Tibial nerve (tissue), 4 donors: ENCODE measurements at regions not wholly inside any gene's neighbourhood (a gene's known extent, or its start where the extent isn't known, plus 50 kb on each side); places are given as distances from the start of the nearest gene placed in this dataset.

Experiments used
- DNase-seq, 2 donors: peaks; one replicate each; pipeline ENCODE4 v3.0.0-alpha.2; 2019; ENCODE audit warnings: low spot score in 2 of 2
- H3K27ac ChIP-seq, 4 donors: fragments of 200-600 bp; sonication (generic) in 3 of 4; one replicate each; pipeline ENCODE4 v1.5.1; 2017 to 2019; ENCODE audit warnings: mild to moderate bottlenecking in 1 of 4
- H3K27me3 ChIP-seq, 2 donors: fragments of 200-600 bp; sonication (generic) in 1 of 2; one replicate each; pipeline versions ENCODE4 v1.5.1 to v1.6.0; 2017 to 2019
- H3K36me3 ChIP-seq, 3 donors: fragments of 200-600 bp; sonication (generic); one replicate each; pipeline ENCODE4 v1.5.1; 2018 to 2019
- H3K4me1 ChIP-seq, 4 donors: fragments of 200-600 bp; sonication (generic) in 3 of 4; one replicate each; pipeline ENCODE4 v1.5.1; 2017 to 2019
- H3K4me3 ChIP-seq, 4 donors: fragments of 200-600 bp; sonication (generic) in 3 of 4; one replicate each; pipeline ENCODE4 v1.5.1; 2017 to 2019; ENCODE audit warnings: mild to moderate bottlenecking in 1 of 4, moderate library complexity in 1 of 4
- H3K9me3 ChIP-seq, 4 donors: fragments of 200-600 bp; sonication (generic) in 3 of 4; one replicate each; pipeline ENCODE4 v1.5.1; 2017 to 2019
- CTCF ChIP-seq, 5 experiments: fragments of 200-600 bp in 3 of 5; fragments of 450-650 bp in 2 of 5; sonication (generic) in 3 of 5; IDR thresholded peaks; one replicate each; pipeline ENCODE4 v1.5.1; 2016 to 2019; ENCODE audit warnings: antibody characterized with exemption in 5 of 5, mild to moderate bottlenecking in 3 of 5, moderate library complexity in 2 of 5
- EP300 ChIP-seq, 2 donors: sonication (generic); formaldehyde crosslinking; IDR thresholded peaks; one replicate each; pipeline ENCODE4 v1.6.1; 2017; ENCODE audit warnings: antibody characterized with exemption in 2 of 2, mild to moderate bottlenecking in 1 of 2
- POLR2A ChIP-seq, 2 donors: fragments of 450-650 bp; IDR thresholded peaks; one replicate each; pipeline ENCODE4 v1.6.1; 2017; ENCODE audit warnings: antibody characterized with exemption in 2 of 2, mild to moderate bottlenecking in 2 of 2, moderate library complexity in 2 of 2
- WGBS, 2 donors: methylation state at CpG; one replicate each; pipeline ENCODE4 v1.1.5; 2018; 5-methylcytosine and 5-hydroxymethylcytosine counted together

- WGBS, 2 donors, result 46 to 54% methylated on average over 4 of the region's 4 CpGs
- Histone ChIP-seq H3K9me3 (no peaks in the 10 kb centered on the region), H3K36me3 (no peaks in the 10 kb centered on the region), H3K27me3 (no peaks in the 10 kb centered on the region), H3K4me3 (no peak overlapping the region), H3K4me1 (no peaks in the 10 kb centered on the region), H3K27ac (no peak overlapping the region)
- peak in 1 of 2 donors; percentile 5 for DNase-seq
- TF ChIP-seq POLR2A (IDR thresholded peaks at IDR 0.05) (no peak), EP300 (IDR thresholded peaks at IDR 0.05) (no peak), CTCF (IDR thresholded peaks at IDR 0.05) (peak; percentile 16 to 48 (median 29))
These were observed 603.3 kb downstream of the KIF4B start for GRCh38 chr5:155616779-155617392.

GRCh38 chr5:155619688-155620087 is 606.1 kb downstream of the KIF4B start:
- TF ChIP-seq CTCF (IDR thresholded peaks at IDR 0.05), result no peak
- no peak for TF ChIP-seq POLR2A (IDR thresholded peaks at IDR 0.05)
- no peak for TF ChIP-seq EP300 (IDR thresholded peaks at IDR 0.05)
- Histone ChIP-seq H3K4me3 (no peak overlapping the region), H3K36me3 (no peaks in the 10 kb centered on the region), H3K27me3 (no peaks in the 10 kb centered on the region), H3K27ac (no peak overlapping the region), H3K4me1 (no peaks in the 10 kb centered on the region), H3K9me3 (no peaks in the 10 kb centered on the region)
- DNase-seq, result no peak
- 75 to 80% methylated on average over 5 of the region's 5 CpGs for WGBS, 2 donors

GRCh38 chr5:155620821-155621410 is 607.4 kb downstream of the KIF4B start:
- no peak overlapping the region for H3K4me3 ChIP-seq
- H3K27me3 ChIP-seq, result no peaks in the 10 kb centered on the region
- WGBS, 2 donors, result 34 to 37% methylated on average over 7 of the region's 7 CpGs
- DNase-seq, result no peak
- H3K4me1 ChIP-seq, result no peaks in the 10 kb centered on the region
- no peak overlapping the region for H3K27ac ChIP-seq
- H3K9me3 ChIP-seq, result no peaks in the 10 kb centered on the region
- H3K36me3 ChIP-seq, result no peaks in the 10 kb centered on the region
- TF ChIP-seq EP300 (IDR thresholded peaks at IDR 0.05) (no peak), POLR2A (IDR thresholded peaks at IDR 0.05) (no peak), CTCF (IDR thresholded peaks at IDR 0.05) (no peak)

- no peak for DNase-seq
- no peaks in the 10 kb centered on the region for H3K4me1 ChIP-seq
- no peaks in the 10 kb centered on the region for H3K27me3 ChIP-seq
- H3K27ac ChIP-seq, result no peak overlapping the region
- WGBS, 2 donors, result 66 to 67% methylated on average over 5 of the region's 5 CpGs
- no peak overlapping the region for H3K4me3 ChIP-seq
- TF ChIP-seq CTCF (IDR thresholded peaks at IDR 0.05), result no peak
- TF ChIP-seq POLR2A (IDR thresholded peaks at IDR 0.05), result no peak
- TF ChIP-seq EP300 (IDR thresholded peaks at IDR 0.05), result no peak
- H3K36me3 ChIP-seq, result no peaks in the 10 kb centered on the region
- H3K9me3 ChIP-seq, result no peaks in the 10 kb centered on the region
These were observed 611.2 kb downstream of the KIF4B start for GRCh38 chr5:155624597-155625241.

GRCh38 chr5:155625315-155625714 is 611.8 kb downstream of the KIF4B start:
- H3K9me3 ChIP-seq, result no peaks in the 10 kb centered on the region
- H3K27ac ChIP-seq, result no peak overlapping the region
- H3K27me3 ChIP-seq, result no peaks in the 10 kb centered on the region
- no peaks in the 10 kb centered on the region for H3K4me1 ChIP-seq
- DNase-seq, result no peak
- 28 to 30% methylated on average over 3 of the region's 3 CpGs for WGBS, 2 donors
- H3K36me3 ChIP-seq, result no peaks in the 10 kb centered on the region
- no peak overlapping the region for H3K4me3 ChIP-seq
- TF ChIP-seq EP300 (IDR thresholded peaks at IDR 0.05) (no peak), POLR2A (IDR thresholded peaks at IDR 0.05) (no peak), CTCF (IDR thresholded peaks at IDR 0.05) (no peak)
